ENCODE measurements at regions not wholly inside any gene's neighbourhood (a gene's known extent, or its start where the extent isn't known, plus 50 kb on each side); places are given as distances from the start of the nearest gene placed in this dataset.
"Not testable (repeated sequence)": the region's sequence is repeated elsewhere in the genome, so short reads cannot be mapped to it uniquely, and the experiment has no call there.

DNA sequence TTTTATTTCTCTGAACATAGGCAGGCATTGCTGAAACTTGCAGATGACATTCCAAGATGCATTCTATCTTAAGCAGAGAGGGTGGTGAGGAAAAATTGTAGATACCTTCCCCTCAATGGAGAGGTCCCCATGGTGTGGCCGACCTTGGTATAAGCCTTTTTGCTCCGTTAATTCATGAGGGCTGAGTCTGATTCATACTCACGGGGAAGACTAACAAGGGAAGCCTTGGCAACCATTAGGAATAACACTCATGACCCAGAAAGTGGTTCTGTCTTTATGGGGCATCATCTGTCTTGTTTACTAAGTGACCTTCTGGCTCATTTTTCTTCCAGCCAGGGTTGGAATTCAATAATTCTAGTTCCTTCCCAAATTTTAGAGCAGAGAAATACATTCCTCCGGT lies 148.3 kb downstream of the ADRA2C start:
- TF ChIP-seq, protein P1, sequence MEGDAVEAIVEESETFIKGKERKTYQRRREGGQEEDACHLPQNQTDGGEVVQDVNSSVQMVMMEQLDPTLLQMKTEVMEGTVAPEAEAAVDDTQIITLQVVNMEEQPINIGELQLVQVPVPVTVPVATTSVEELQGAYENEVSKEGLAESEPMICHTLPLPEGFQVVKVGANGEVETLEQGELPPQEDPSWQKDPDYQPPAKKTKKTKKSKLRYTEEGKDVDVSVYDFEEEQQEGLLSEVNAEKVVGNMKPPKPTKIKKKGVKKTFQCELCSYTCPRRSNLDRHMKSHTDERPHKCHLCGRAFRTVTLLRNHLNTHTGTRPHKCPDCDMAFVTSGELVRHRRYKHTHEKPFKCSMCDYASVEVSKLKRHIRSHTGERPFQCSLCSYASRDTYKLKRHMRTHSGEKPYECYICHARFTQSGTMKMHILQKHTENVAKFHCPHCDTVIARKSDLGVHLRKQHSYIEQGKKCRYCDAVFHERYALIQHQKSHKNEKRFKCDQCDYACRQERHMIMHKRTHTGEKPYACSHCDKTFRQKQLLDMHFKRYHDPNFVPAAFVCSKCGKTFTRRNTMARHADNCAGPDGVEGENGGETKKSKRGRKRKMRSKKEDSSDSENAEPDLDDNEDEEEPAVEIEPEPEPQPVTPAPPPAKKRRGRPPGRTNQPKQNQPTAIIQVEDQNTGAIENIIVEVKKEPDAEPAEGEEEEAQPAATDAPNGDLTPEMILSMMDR (IDR thresholded peaks at IDR 0.05; ENCODE audit: insufficient read depth, low read depth, low read length): not testable (repeated sequence)
- TF ChIP-seq EZH2 (IDR thresholded peaks at IDR 0.05; ENCODE audit: insufficient read depth, low read length): not testable (repeated sequence)
